ENCODE measurements at regions not wholly inside any gene's neighbourhood (a gene's known extent, or its start where the extent isn't known, plus 50 kb on each side); places are given as distances from the start of the nearest gene placed in this dataset.

DNA sequence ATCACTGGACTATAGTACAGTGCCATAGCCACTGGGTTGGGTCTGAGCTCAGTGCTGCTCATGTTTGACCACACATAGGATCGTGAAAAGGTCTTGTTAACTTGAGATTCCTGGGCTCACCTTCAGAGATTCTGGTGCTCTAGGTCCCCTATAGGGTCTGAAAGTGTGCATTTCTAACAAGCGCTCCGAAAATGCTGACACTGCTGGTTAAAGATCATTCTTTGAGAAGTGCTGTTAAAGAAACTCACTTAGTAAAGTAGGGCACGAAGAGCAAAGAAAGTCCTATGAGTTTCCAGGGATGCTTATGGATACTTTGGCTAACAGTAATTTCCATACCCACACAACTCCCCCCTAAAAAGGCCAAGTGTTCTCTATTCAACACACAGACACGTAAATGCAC is 108.1 kb upstream of the PAX6 start:
- Histone ChIP-seq H3K27ac (ENCODE audit: low read depth, low read length) (no peak overlapping the region), H3F3A (ENCODE audit: insufficient read depth) (no peaks in the 10 kb centered on the region), H4K20me1 (ENCODE audit: low read depth, low read length) (no peaks in the 10 kb centered on the region), H2AFZ (ENCODE audit: low read depth, low read length, severe bottlenecking) (no peak overlapping the region), H3K9me3 (ENCODE audit: insufficient read depth, low read length) (no peaks in the 10 kb centered on the region), H3K27me3 (ENCODE audit: low read length) (no peaks in the 10 kb centered on the region), H3K4me3 (ENCODE audit: insufficient read depth, low read length, poor library complexity, severe bottlenecking) (no peak overlapping the region), H3K4me2 (ENCODE audit: low read depth, low read length, poor library complexity, severe bottlenecking) (no peak overlapping the region), H3K9ac (ENCODE audit: low read length) (no peak overlapping the region), H3K36me3 (ENCODE audit: low read length) (no peaks in the 10 kb centered on the region), H3K79me2 (ENCODE audit: insufficient read depth, low read length) (no peaks in the 10 kb centered on the region), H3K9me2 (replicated peaks; ENCODE audit: insufficient read depth, low read length) (no peaks in the 10 kb centered on the region)
- TF ChIP-seq EZH2phosphoT487 (conservative IDR thresholded peaks at IDR 0.05; ENCODE audit: low read length) (no peak), CTCF (IDR thresholded peaks at IDR 0.05; ENCODE audit: insufficient read depth, low read length, poor library complexity, severe bottlenecking) (no peak)

GRCh38 chr11:31915867-31916266 is 104.7 kb upstream of the PAX6 start:
- TF ChIP-seq EZH2phosphoT487 (conservative IDR thresholded peaks at IDR 0.05; ENCODE audit: low read length) = no peak
- TF ChIP-seq CTCF (IDR thresholded peaks at IDR 0.05; ENCODE audit: insufficient read depth, low read length, poor library complexity, severe bottlenecking) = no peak
- H3K9me2 ChIP-seq (replicated peaks; ENCODE audit: insufficient read depth, low read length) = no peaks in the 10 kb centered on the region
- H2AFZ ChIP-seq (ENCODE audit: low read depth, low read length, severe bottlenecking) = no peak overlapping the region
- H3K9ac ChIP-seq (ENCODE audit: low read length) = no peak overlapping the region
- no peak overlapping the region for H3K27ac ChIP-seq (ENCODE audit: low read depth, low read length)
- no peaks in the 10 kb centered on the region for H3F3A ChIP-seq (ENCODE audit: insufficient read depth)
- H3K9me3 ChIP-seq (ENCODE audit: insufficient read depth, low read length) = no peaks in the 10 kb centered on the region
- no peaks in the 10 kb centered on the region for H3K36me3 ChIP-seq (ENCODE audit: low read length)
- H3K4me3 ChIP-seq (ENCODE audit: insufficient read depth, low read length, poor library complexity, severe bottlenecking) = no peak overlapping the region
- no peaks in the 10 kb centered on the region for H4K20me1 ChIP-seq (ENCODE audit: low read depth, low read length)
- H3K4me2 ChIP-seq (ENCODE audit: low read depth, low read length, poor library complexity, severe bottlenecking) = no peak overlapping the region
- no peaks in the 10 kb centered on the region for H3K27me3 ChIP-seq (ENCODE audit: low read length)
- H3K79me2 ChIP-seq (ENCODE audit: insufficient read depth, low read length) = no peaks in the 10 kb centered on the region

DNA sequence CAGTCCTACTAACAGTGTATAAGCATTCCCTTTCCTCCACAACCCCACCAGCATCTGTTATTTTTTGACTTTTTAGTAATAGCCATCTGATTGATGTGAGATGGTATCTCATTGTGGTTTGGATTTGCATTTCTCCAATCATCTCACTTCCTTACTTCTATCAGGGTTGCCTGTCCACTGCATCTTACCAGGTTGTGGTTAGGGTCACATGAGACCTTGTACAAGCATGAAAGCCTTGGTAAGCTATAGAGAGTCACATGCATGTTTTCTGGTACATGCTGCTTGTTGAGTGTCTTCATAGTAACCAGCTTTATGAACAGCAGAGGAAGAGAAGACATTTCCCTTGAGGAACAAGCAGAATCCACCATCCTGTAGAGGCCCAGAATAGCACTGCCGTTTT is 102.9 kb upstream of the PAX6 start:
- no peaks in the 10 kb centered on the region for H3K9me2 ChIP-seq (replicated peaks; ENCODE audit: insufficient read depth, low read length)
- H3K36me3 ChIP-seq (ENCODE audit: low read length) = no peaks in the 10 kb centered on the region
- H3K27ac ChIP-seq (ENCODE audit: low read depth, low read length) = no peak overlapping the region
- no peaks in the 10 kb centered on the region for H3K9me3 ChIP-seq (ENCODE audit: insufficient read depth, low read length)
- TF ChIP-seq EZH2phosphoT487 (conservative IDR thresholded peaks at IDR 0.05; ENCODE audit: low read length) = no peak
- no peak for TF ChIP-seq CTCF (IDR thresholded peaks at IDR 0.05; ENCODE audit: insufficient read depth, low read length, poor library complexity, severe bottlenecking)
- no peaks in the 10 kb centered on the region for H3F3A ChIP-seq (ENCODE audit: insufficient read depth)
- no peak overlapping the region for H3K4me3 ChIP-seq (ENCODE audit: insufficient read depth, low read length, poor library complexity, severe bottlenecking)
- H3K4me2 ChIP-seq (ENCODE audit: low read depth, low read length, poor library complexity, severe bottlenecking) = no peak overlapping the region
- no peaks in the 10 kb centered on the region for H3K27me3 ChIP-seq (ENCODE audit: low read length)
- H3K79me2 ChIP-seq (ENCODE audit: insufficient read depth, low read length) = no peaks in the 10 kb centered on the region
- no peak overlapping the region for H2AFZ ChIP-seq (ENCODE audit: low read depth, low read length, severe bottlenecking)
- H3K9ac ChIP-seq (ENCODE audit: low read length) = no peak overlapping the region
- H4K20me1 ChIP-seq (ENCODE audit: low read depth, low read length) = no peaks in the 10 kb centered on the region

DNA sequence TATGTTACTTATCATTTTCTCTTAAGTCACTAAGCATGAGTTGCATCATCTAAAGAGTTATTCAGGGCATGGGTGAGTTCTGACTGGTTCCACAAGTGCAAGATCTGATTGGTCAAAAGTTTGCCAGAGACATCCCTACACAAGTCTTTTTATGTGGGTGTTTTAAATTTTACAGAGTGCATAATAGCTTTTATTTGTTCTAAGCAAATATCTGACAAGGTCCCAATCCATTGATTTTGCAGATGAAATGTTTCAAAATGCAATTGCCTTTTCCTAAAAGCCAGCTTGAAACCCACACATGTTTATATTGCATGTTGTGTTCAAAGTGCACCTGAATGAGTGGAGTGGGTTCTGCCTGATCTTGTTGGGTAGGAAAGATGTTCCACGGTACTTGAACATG is 101.7 kb upstream of the PAX6 start:
- Histone ChIP-seq H3F3A (ENCODE audit: insufficient read depth) (no peaks in the 10 kb centered on the region), H3K27ac (ENCODE audit: low read depth, low read length) (no peak overlapping the region), H2AFZ (ENCODE audit: low read depth, low read length, severe bottlenecking) (no peak overlapping the region), H3K9me3 (ENCODE audit: insufficient read depth, low read length) (no peaks in the 10 kb centered on the region), H3K4me3 (ENCODE audit: insufficient read depth, low read length, poor library complexity, severe bottlenecking) (no peak overlapping the region), H3K79me2 (ENCODE audit: insufficient read depth, low read length) (no peaks in the 10 kb centered on the region), H3K9ac (ENCODE audit: low read length) (no peak overlapping the region), H3K36me3 (ENCODE audit: low read length) (no peaks in the 10 kb centered on the region), H3K9me2 (replicated peaks; ENCODE audit: insufficient read depth, low read length) (no peaks in the 10 kb centered on the region), H3K4me2 (ENCODE audit: low read depth, low read length, poor library complexity, severe bottlenecking) (no peak overlapping the region), H3K27me3 (ENCODE audit: low read length) (no peaks in the 10 kb centered on the region), H4K20me1 (ENCODE audit: low read depth, low read length) (no peaks in the 10 kb centered on the region)
- TF ChIP-seq EZH2phosphoT487 (conservative IDR thresholded peaks at IDR 0.05; ENCODE audit: low read length) (no peak), CTCF (IDR thresholded peaks at IDR 0.05; ENCODE audit: insufficient read depth, low read length, poor library complexity, severe bottlenecking) (no peak)
